ENCODE measurements at regions not wholly inside any gene's neighbourhood (a gene's known extent, or its start where the extent isn't known, plus 50 kb on each side); places are given as distances from the start of the nearest gene placed in this dataset.

GRCh38 chr20:19964289-19965265 lies 52.6 kb upstream of the NAA20 start:
- no peak for DNase-seq (ENCODE audit: low read depth, low spot score)
- no peak overlapping the region for H3K4me3 ChIP-seq (ENCODE audit: low read length)

- DNase-seq (ENCODE audit: low read depth, low spot score): no peak
- no peak overlapping the region for H3K4me3 ChIP-seq (ENCODE audit: low read length)
Measured at GRCh38 chr20:19966840-19967239, 50.3 kb upstream of the NAA20 start.
